OCI-LY3 (cell line): ENCODE measurements at regions not wholly inside any gene's neighbourhood (a gene's known extent, or its start where the extent isn't known, plus 50 kb on each side); places are given as distances from the start of the nearest gene placed in this dataset.

Experiments
- H2AFZ ChIP-seq: fragments of 200-600, 300-600 bp; shearing (Covaris generic); 2 replicates; pipeline ENCODE4 v1.6.0; 2014; ENCODE audit warnings: antibody characterized with exemption, low read depth, low read length
- H3K27ac ChIP-seq: fragments of 200-600, 300-600 bp; sonication (generic); 2 replicates; pipeline ENCODE4 v1.5.1; 2014; ENCODE audit warnings: mild to moderate bottlenecking, low read length, moderate library complexity, mixed read lengths
- H3K27me3 ChIP-seq: fragments of 200-600, 300-600 bp; sonication (generic); 2 replicates; pipeline ENCODE4 v1.6.1; 2014; ENCODE audit warnings: low read depth, low read length, mixed read lengths
- H3K36me3 ChIP-seq: fragments of 200-600, 300-600 bp; sonication (generic); replicated peaks from 2 replicates; pipeline ENCODE3; 2014; ENCODE audit warnings: low read depth, low read length, mixed read lengths
- H3K4me1 ChIP-seq: fragments of 300-600, 200-600 bp; sonication (generic); 2 replicates; pipeline ENCODE4 v1.6.1; 2014; ENCODE audit warnings: low read length, mixed read lengths
- H3K4me2 ChIP-seq: fragments of 200-600, 300-600 bp; sonication (generic); 2 replicates; pipeline ENCODE4 v1.6.1; 2014; ENCODE audit warnings: low read length, mixed read lengths
- H3K4me3 ChIP-seq: fragments of 300-600, 200-600 bp; sonication (generic); 2 replicates; pipeline ENCODE4 v1.5.1; 2014; ENCODE audit warnings: antibody characterized with exemption, mild to moderate bottlenecking, low read length, moderate library complexity
- H3K79me2 ChIP-seq: fragments of 300-600, 200-600 bp; shearing (Covaris generic); 2 replicates; pipeline ENCODE4 v1.6.1; 2014; ENCODE audit warnings: mild to moderate bottlenecking, low read length, mixed read lengths
- H3K9ac ChIP-seq: fragments of 300-600, 200-600 bp; shearing (Covaris generic); 2 replicates; pipeline ENCODE4 v1.6.0; 2014; ENCODE audit warnings: mild to moderate bottlenecking, low read length, moderate library complexity
- H3K9me3 ChIP-seq: fragments of 200-600, 300-600 bp; shearing (Covaris generic); 2 replicates; pipeline ENCODE4 v1.6.1; 2014; ENCODE audit warnings: low read length, mixed read lengths; ENCODE audit not compliant: insufficient read depth
- H4K20me1 ChIP-seq: fragments of 200-600, 300-600 bp; sonication (generic); 2 replicates; pipeline ENCODE4 v1.6.1; 2016; ENCODE audit warnings: low read length, mixed read lengths; ENCODE audit not compliant: insufficient read depth
- CTCF ChIP-seq: fragments of 200-600, 300-600 bp; sonication (generic); IDR thresholded peaks from 2 replicates; pipeline ENCODE4 v1.5.1; 2014; ENCODE audit warnings: antibody characterized with exemption, low read length, low read depth
- EZH2phosphoT487 ChIP-seq: fragments of 200-600 bp; shearing (Covaris generic); IDR thresholded peaks from 2 replicates; pipeline ENCODE4 v1.6.1; 2018; ENCODE audit warnings: antibody characterized with exemption, mixed run types, low read depth

GRCh38 chr15:68497206-68497910 lies 65.4 kb upstream of the ITGA11 start:
- Histone ChIP-seq H2AFZ (no peak overlapping the region), H3K27me3 (peaks cover 43% of the 10 kb centered on the region), H3K9me3 (no peaks in the 10 kb centered on the region), H4K20me1 (no peaks in the 10 kb centered on the region), H3K79me2 (no peaks in the 10 kb centered on the region), H3K4me3 (no peak overlapping the region), H3K27ac (no peak overlapping the region), H3K4me2 (no peak overlapping the region), H3K9ac (no peak overlapping the region), H3K4me1 (no peaks in the 10 kb centered on the region), H3K36me3 (no peaks in the 10 kb centered on the region)
- TF ChIP-seq EZH2phosphoT487, result no peak
- no peak for TF ChIP-seq CTCF

GRCh38 chr15:68498076-68498475 lies 66.1 kb upstream of the ITGA11 start:
- no peak overlapping the region for H3K4me2 ChIP-seq
- no peaks in the 10 kb centered on the region for H3K79me2 ChIP-seq
- H3K4me1 ChIP-seq, result no peaks in the 10 kb centered on the region
- no peak overlapping the region for H3K4me3 ChIP-seq
- H4K20me1 ChIP-seq, result no peaks in the 10 kb centered on the region
- TF ChIP-seq EZH2phosphoT487 (no peak), CTCF (no peak)
- no peaks in the 10 kb centered on the region for H3K36me3 ChIP-seq
- no peak overlapping the region for H3K9ac ChIP-seq
- no peaks in the 10 kb centered on the region for H3K9me3 ChIP-seq
- peaks cover 36% of the 10 kb centered on the region for H3K27me3 ChIP-seq
- H2AFZ ChIP-seq, result no peak overlapping the region
- no peak overlapping the region for H3K27ac ChIP-seq

- H3K4me1 ChIP-seq, result no peaks in the 10 kb centered on the region
- H3K36me3 ChIP-seq, result no peaks in the 10 kb centered on the region
- no peaks in the 10 kb centered on the region for H3K79me2 ChIP-seq
- H3K9me3 ChIP-seq, result no peaks in the 10 kb centered on the region
- H3K4me3 ChIP-seq, result no peak overlapping the region
- no peaks in the 10 kb centered on the region for H4K20me1 ChIP-seq
- no peak overlapping the region for H3K4me2 ChIP-seq
- H3K9ac ChIP-seq, result no peak overlapping the region
- H3K27ac ChIP-seq, result no peak overlapping the region
- no peak overlapping the region for H2AFZ ChIP-seq
- TF ChIP-seq EZH2phosphoT487 (no peak), CTCF (no peak)
- peaks cover 23% of the 10 kb centered on the region for H3K27me3 ChIP-seq
Measured at GRCh38 chr15:68499620-68500312, 67.8 kb upstream of the ITGA11 start.

- Histone ChIP-seq H3K4me2 (no peak overlapping the region), H3K4me3 (no peak overlapping the region), H3K9me3 (no peaks in the 10 kb centered on the region), H3K9ac (no peak overlapping the region), H3K79me2 (no peaks in the 10 kb centered on the region), H2AFZ (no peak overlapping the region), H3K36me3 (no peaks in the 10 kb centered on the region), H3K27me3 (peaks cover 21% of the 10 kb centered on the region), H4K20me1 (no peaks in the 10 kb centered on the region), H3K27ac (no peak overlapping the region), H3K4me1 (no peaks in the 10 kb centered on the region)
- no peak for TF ChIP-seq CTCF
- no peak for TF ChIP-seq EZH2phosphoT487
Measured at GRCh38 chr15:68500363-68501258, 68.6 kb upstream of the ITGA11 start.
